ENCODE measurements at regions not wholly inside any gene's neighbourhood (a gene's known extent, or its start where the extent isn't known, plus 50 kb on each side); places are given as distances from the start of the nearest gene placed in this dataset.

DNA sequence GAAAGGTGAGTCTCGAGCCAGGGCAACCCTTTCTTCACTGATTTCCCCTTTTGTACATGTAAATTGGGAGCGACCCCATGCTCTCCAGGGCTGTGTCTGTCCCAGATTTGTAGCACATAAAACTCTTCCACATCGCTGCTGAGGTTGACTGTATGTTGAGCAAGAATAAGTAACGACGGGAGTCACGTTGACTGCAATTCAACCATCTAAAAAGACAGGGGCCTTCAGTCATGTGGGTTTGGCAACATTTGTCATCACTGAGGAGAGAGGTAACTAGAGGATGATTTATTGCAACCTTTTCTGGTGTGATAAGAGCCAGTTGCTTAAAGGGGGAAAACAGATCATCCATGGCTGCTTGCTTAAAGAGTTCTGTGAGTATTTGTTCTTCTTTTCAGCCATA, 159.4 kb upstream of the SULF2 start:
- intact Hi-C loops (cut with micrococcal nuclease): no loop called here
- no peak overlapping the region for H3K4me3 Mint-ChIP-seq
- no peaks in the 10 kb centered on the region for H3K27me3 Mint-ChIP-seq
- no peak for DNase-seq
- H3K9me3 Mint-ChIP-seq: no peaks in the 10 kb centered on the region
- H3K27ac Mint-ChIP-seq: no peak overlapping the region
- H3K4me1 Mint-ChIP-seq (ENCODE audit: low read depth): no peaks in the 10 kb centered on the region
- ChIA-PET POLR2A (no interaction called here), CTCF (no interaction called here)
- no peaks in the 10 kb centered on the region for H3K36me3 Mint-ChIP-seq

DNA sequence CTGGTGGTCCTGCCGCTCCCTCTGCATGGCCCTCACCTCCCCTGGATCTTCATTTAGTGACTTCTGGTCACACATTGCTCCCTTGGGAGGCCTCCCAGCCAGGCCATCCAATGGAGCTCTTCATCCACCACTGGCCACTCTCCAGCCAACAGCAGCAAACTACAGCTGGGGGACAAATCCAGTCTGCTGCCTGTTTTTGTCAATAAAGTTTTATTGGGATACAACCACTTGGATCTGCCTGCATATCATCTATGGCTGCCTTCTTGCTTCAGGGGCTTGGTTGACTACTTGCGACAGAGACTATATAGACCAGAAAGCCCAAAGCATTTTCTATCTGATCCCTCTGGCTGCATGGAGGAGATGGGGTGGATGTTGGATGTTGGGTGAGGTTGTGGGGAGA, 156.6 kb upstream of the SULF2 start:
- no peaks in the 10 kb centered on the region for H3K4me1 Mint-ChIP-seq (ENCODE audit: low read depth)
- intact Hi-C loops (cut with micrococcal nuclease): no loop called here
- ChIA-PET CTCF (no interaction called here), POLR2A (no interaction called here)
- no peak overlapping the region for H3K4me3 Mint-ChIP-seq
- no peaks in the 10 kb centered on the region for H3K27me3 Mint-ChIP-seq
- H3K27ac Mint-ChIP-seq: no peak overlapping the region
- no peaks in the 10 kb centered on the region for H3K9me3 Mint-ChIP-seq
- H3K36me3 Mint-ChIP-seq: no peaks in the 10 kb centered on the region
- no peak for DNase-seq

DNA sequence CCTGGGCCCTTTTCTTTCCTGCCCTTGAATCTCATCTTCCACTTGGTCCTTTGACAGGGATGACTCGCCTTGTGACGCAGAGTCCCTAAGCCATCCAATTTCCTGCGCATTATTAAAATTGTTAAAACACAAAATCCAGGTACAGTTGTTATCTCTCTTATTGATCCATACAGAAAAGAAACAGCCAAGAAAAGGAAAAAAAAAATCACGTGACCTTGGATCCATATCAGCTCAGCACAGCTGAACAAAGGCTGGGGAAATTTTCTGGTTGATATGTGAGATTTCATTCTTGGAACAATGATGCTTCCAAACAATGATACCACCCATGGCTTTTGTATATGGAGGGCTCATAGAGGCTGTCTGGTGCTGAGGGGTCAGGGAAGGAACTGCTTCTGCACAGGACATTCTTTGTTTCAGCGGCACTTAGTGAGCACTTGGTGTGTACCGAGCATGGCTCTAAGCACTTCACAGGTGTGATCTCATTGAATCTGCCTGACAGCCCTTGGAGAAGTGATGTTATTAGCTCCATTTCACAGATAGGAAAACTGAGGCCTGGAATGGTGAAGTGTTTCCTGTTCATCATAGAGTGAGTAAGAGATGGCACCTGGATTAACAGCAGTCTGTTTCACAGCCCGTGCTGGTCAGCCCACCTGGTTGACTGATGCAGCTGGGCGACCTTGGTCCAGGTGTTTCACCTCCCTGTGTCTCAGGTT, 155.0 kb upstream of the SULF2 start:
- Mint-ChIP-seq H3K27me3 (peaks cover 3% of the 10 kb centered on the region), H3K4me1 (ENCODE audit: low read depth) (no peaks in the 10 kb centered on the region), H3K36me3 (no peaks in the 10 kb centered on the region), H3K27ac (no peak overlapping the region), H3K4me3 (no peak overlapping the region), H3K9me3 (no peaks in the 10 kb centered on the region)
- intact Hi-C loops (cut with micrococcal nuclease): no loop called here
- CTCF ChIA-PET: no interaction called here
- POLR2A ChIA-PET: no interaction called here
- no peak for DNase-seq

DNA sequence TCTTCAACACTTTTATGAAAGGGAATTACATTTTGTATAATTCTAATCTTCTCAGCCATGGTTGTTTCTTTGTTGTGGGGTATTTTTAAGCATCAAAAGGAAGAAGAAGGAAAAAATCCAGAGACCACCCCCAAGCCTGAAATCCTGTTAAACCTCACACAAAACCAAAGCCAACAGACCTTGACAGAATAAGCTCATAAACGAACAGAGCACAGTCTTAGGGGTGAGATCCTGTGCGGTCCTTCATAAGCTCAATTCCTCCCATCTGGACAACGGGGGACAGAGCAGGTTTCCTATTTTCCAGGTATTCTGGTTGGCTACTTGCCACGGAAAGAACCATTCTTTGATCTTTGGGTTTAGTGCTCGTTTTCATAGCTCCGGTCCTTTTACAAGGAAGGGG, 151.3 kb upstream of the SULF2 start:
- ChIA-PET POLR2A (no interaction called here), CTCF (no interaction called here)
- Mint-ChIP-seq H3K4me3 (no peak overlapping the region), H3K27me3 (peaks cover 9% of the 10 kb centered on the region), H3K27ac (no peak overlapping the region), H3K36me3 (no peaks in the 10 kb centered on the region), H3K9me3 (no peaks in the 10 kb centered on the region), H3K4me1 (ENCODE audit: low read depth) (no peaks in the 10 kb centered on the region)
- intact Hi-C loops (cut with micrococcal nuclease): no loop called here
- DNase-seq: no peak

DNA sequence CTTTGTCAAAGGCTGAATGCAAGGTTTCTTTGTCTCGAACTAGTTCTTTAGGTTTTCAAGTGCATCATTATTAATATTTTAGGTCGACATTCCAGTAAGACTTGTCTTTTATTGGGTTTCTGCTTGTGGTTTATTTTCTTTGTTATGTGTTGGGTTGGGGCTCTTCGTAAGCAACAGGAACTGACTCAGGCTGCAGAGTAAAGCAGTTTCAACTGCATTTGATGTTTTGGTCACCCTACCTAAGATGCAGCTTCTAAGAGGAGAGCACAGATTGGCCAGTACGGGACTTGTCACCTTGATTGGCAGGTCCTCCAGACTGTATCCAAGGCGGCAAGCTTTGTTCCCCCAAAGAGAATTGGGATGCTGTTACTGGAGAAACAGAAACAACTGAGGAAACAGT, 149.5 kb upstream of the SULF2 start:
- H3K27ac Mint-ChIP-seq: no peak overlapping the region
- no peak for DNase-seq
- H3K27me3 Mint-ChIP-seq: peaks cover 9% of the 10 kb centered on the region
- intact Hi-C loops (cut with micrococcal nuclease): no loop called here
- no peaks in the 10 kb centered on the region for H3K9me3 Mint-ChIP-seq
- no peak overlapping the region for H3K4me3 Mint-ChIP-seq
- H3K36me3 Mint-ChIP-seq: no peaks in the 10 kb centered on the region
- ChIA-PET CTCF (no interaction called here), POLR2A (no interaction called here)
- H3K4me1 Mint-ChIP-seq (ENCODE audit: low read depth): no peaks in the 10 kb centered on the region

DNA sequence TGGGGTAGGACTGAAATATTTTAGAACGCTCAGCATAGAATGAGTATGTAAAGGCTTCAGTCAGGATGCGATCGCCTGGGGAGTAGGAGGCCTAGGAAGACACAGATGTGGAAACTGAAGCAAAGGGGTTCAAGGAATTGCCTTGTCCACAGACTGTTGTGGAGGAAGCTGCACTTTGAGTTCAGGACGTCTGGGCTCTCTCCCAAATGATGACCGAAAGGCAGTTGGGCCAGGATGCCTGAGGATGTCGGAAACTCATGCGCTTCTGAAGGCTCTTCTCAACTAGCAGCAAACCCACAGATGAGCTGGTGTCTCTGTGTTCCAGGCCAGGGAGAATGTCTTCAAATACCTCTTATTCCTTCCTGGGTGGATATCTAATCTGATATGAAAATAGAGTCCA, 146.2 kb upstream of the SULF2 start:
- H3K27ac Mint-ChIP-seq: no peak overlapping the region
- no peaks in the 10 kb centered on the region for H3K9me3 Mint-ChIP-seq
- H3K4me1 Mint-ChIP-seq (ENCODE audit: low read depth): no peaks in the 10 kb centered on the region
- CTCF ChIA-PET: no interaction called here
- peaks cover 7% of the 10 kb centered on the region for H3K27me3 Mint-ChIP-seq
- no peak overlapping the region for H3K4me3 Mint-ChIP-seq
- H3K36me3 Mint-ChIP-seq: no peaks in the 10 kb centered on the region
- intact Hi-C loops (cut with micrococcal nuclease): no loop called here
- POLR2A ChIA-PET: no interaction called here
- DNase-seq: no peak

DNA sequence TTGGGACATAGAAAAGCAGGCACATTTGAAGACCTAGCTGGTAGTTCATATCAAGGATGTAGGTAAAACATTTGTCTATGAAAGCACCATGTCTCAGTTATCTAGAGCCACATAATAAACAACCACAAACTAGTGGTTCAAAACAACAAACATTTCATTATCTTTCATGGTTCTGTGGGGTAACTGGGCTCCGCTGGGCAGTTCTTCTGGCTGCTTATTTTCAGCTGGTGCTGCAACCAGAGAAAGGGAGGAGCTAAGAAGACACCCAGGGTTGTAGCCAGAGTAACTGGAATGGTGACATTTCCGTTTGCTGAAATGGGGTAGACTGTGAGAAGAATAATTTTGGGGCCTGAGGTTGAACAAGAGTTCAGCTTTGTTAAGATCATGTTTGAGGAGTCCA, 145.7 kb upstream of the SULF2 start:
- no peak for DNase-seq
- Mint-ChIP-seq H3K36me3 (no peaks in the 10 kb centered on the region), H3K4me3 (no peak overlapping the region), H3K27me3 (peaks cover 6% of the 10 kb centered on the region), H3K27ac (no peak overlapping the region), H3K4me1 (ENCODE audit: low read depth) (no peaks in the 10 kb centered on the region), H3K9me3 (no peaks in the 10 kb centered on the region)
- ChIA-PET POLR2A (no interaction called here), CTCF (no interaction called here)
- intact Hi-C loops (cut with micrococcal nuclease): no loop called here

DNA sequence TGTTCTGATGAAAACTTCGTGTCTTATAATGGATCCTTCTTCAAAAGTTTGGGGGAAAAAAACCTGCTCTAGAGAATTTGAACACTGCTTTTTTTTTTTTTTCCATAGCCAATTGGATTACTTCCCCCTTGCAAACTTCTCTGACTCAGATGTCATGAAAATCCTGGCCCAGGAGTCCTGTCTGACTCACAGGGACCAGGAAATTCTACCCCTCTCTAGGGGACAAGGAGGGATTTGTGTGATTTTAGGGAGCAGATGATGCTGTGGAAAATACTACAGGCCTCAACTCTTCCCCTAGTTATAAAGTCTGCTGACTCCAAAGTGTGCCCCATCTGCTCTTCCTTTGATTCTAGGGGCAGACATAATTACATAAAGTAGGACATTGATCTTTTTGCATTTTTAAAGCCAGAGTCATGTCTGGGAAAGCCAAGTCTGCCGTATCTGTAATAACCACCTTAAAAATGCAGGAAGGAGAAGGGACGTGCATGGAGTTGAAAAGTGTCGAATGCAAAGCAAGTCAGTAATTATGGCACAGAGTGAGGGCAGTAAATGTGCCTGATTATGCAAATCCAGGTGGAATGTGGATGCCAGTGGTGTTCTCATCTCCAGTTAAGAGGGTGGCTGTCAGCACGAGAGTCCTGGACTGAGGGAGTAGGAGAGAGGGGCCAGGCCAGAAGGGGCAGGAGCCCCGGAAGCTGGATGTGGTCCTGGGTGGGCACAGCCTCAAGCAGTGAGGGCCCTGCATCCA, 144.3 kb upstream of the SULF2 start:
- no peaks in the 10 kb centered on the region for H3K36me3 Mint-ChIP-seq
- intact Hi-C loops (cut with micrococcal nuclease): no loop called here
- no peaks in the 10 kb centered on the region for H3K4me1 Mint-ChIP-seq (ENCODE audit: low read depth)
- H3K4me3 Mint-ChIP-seq: no peak overlapping the region
- no peak for DNase-seq
- H3K27me3 Mint-ChIP-seq: peaks cover 11% of the 10 kb centered on the region
- H3K27ac Mint-ChIP-seq: no peak overlapping the region
- CTCF ChIA-PET: no interaction called here
- H3K9me3 Mint-ChIP-seq: no peaks in the 10 kb centered on the region
- POLR2A ChIA-PET: no interaction called here

DNA sequence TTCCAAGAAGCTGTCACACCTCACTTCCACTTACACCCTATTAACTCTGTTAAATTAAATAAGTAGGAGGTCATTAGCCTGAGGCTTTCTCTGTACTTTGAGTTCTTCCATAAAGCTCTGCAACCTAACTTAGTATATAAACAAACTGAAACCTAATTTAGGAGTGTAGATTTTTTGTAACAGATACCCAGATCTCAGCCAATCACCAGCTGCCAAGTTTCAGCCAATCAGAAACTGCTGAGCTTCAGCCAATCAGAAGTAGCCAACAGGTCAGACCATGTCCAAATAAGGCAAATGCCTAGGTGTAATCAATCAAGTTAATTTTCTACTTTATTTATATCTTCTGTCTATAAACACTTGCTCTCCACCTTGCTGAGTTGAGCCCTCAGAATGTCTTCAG, 142.7 kb upstream of the SULF2 start:
- CTCF ChIA-PET: no interaction called here
- no peaks in the 10 kb centered on the region for H3K4me1 Mint-ChIP-seq (ENCODE audit: low read depth)
- H3K27ac Mint-ChIP-seq: no peak overlapping the region
- POLR2A ChIA-PET: no interaction called here
- no peaks in the 10 kb centered on the region for H3K9me3 Mint-ChIP-seq
- intact Hi-C loops (cut with micrococcal nuclease): no loop called here
- no peak overlapping the region for H3K4me3 Mint-ChIP-seq
- H3K36me3 Mint-ChIP-seq: no peaks in the 10 kb centered on the region
- no peak for DNase-seq
- H3K27me3 Mint-ChIP-seq: peaks cover 13% of the 10 kb centered on the region

DNA sequence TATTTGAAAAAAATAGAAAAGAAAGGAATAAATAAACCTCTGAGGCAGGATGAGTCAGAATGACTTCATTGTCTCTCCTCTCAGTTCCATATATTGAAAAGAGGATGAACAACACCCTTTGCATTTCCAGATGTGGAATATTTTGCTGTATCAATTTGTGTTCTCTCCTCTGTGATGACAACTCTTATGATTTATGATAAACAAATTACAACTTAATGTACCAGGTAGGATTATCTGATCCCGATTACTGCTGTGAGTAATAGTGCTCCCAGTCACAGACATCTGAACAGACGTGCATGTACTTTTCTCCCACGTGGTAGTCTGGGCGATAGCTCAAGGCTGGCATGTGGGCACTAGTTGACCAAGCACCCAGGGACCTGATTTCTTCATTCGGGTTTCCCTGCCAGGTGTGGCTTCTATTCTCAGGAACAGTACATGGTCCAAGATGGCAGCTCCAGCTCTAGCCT, 142.1 kb upstream of the SULF2 start:
- Mint-ChIP-seq H3K9me3 (no peaks in the 10 kb centered on the region), H3K36me3 (no peaks in the 10 kb centered on the region), H3K27me3 (peaks cover 16% of the 10 kb centered on the region), H3K4me3 (no peak overlapping the region), H3K4me1 (ENCODE audit: low read depth) (no peaks in the 10 kb centered on the region), H3K27ac (no peak overlapping the region)
- no peak for DNase-seq
- CTCF ChIA-PET: interaction anchor here (0.9 kb wide), 1 partner anchor 693 kb away, joined by 3 read pairs; no protein-coding TSS in a partner anchor
- intact Hi-C loops (cut with micrococcal nuclease): no loop called here
- POLR2A ChIA-PET: no interaction called here

DNA sequence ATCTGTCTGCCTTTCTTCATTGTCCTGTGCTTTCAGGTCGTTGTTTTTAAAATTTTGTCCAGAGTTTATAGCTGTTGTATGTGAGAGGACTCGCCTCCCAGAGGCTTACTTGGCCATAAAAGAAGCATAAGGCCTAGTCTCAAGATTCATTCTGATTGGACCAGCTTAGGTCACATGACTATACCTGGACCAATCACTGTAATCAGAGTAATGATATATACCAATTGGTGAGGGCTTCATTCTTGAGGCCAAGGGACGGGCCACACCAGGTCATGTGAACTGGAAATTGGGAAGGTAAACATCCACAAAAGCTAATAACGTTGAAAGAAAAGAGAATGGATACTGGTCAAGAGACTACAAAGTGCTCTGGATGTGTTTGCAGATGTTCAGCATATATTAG, 141.4 kb upstream of the SULF2 start:
- POLR2A ChIA-PET: no interaction called here
- CTCF ChIA-PET: interaction anchor here (0.9 kb wide), 1 partner anchor 693 kb away, joined by 3 read pairs; no protein-coding TSS in a partner anchor
- H3K36me3 Mint-ChIP-seq: no peaks in the 10 kb centered on the region
- H3K4me1 Mint-ChIP-seq (ENCODE audit: low read depth): no peaks in the 10 kb centered on the region
- DNase-seq: no peak
- H3K27ac Mint-ChIP-seq: no peak overlapping the region
- peaks cover 19% of the 10 kb centered on the region for H3K27me3 Mint-ChIP-seq
- no peaks in the 10 kb centered on the region for H3K9me3 Mint-ChIP-seq
- H3K4me3 Mint-ChIP-seq: no peak overlapping the region
- intact Hi-C loops (cut with micrococcal nuclease): no loop called here

DNA sequence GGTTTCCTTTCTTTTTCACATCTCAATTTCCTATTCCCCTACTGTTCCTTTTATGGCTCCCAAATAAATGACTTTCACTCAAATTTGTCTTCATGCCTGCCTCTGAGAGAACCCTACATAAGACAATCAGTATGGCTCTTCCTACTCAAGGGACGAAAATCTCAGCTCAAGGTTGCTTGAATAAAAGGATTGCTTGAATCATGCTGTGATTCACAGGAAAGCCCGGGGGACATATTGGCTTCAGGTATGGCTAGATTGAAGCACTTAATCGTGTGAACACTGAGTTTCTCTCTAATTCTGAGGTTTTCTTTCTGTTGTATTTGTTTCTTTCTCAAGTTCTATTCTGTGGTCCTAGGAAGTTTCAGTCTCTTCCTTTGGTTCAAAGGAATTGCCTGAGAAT, 140.3 kb upstream of the SULF2 start:
- H3K27me3 Mint-ChIP-seq: peaks cover 24% of the 10 kb centered on the region
- no peak overlapping the region for H3K4me3 Mint-ChIP-seq

DNA sequence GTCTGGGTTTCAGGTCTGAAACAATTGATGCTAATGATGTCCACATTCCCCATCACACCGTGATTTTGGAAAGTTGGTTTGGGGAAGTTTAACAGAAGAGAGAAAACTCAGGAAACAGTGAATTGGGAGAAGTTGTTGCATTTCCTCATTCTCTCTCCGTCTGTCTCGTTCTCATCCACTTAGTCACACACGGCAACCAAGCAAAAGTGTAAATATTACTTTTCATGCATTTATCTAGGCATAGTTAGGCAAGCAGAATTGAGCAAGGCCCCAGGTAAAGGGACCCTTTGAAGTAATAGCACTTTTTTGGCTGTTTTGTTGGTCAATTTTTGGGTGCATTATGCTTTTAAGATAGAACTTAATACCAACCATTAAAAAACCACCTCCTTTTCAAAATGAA, 137.0 kb upstream of the SULF2 start:
- Mint-ChIP-seq H3K4me3 (no peak overlapping the region), H3K36me3 (no peaks in the 10 kb centered on the region), H3K4me1 (ENCODE audit: low read depth) (no peaks in the 10 kb centered on the region), H3K27me3 (peaks cover 26% of the 10 kb centered on the region), H3K9me3 (peaks cover 13% of the 10 kb centered on the region), H3K27ac (no peak overlapping the region)
- intact Hi-C loops (cut with micrococcal nuclease): no loop called here
- no peak for DNase-seq
- ChIA-PET POLR2A (no interaction called here), CTCF (no interaction called here)

More for the DNA sequence above, 140.3 kb upstream of the SULF2 start:
- no peaks in the 10 kb centered on the region for H3K4me1 Mint-ChIP-seq (ENCODE audit: low read depth)
- POLR2A ChIA-PET: no interaction called here
- no peak for DNase-seq
- no peak overlapping the region for H3K27ac Mint-ChIP-seq
- CTCF ChIA-PET: interaction anchor here (0.6 kb wide), 1 partner anchor 15 kb away, joined by 3 read pairs; no protein-coding TSS in a partner anchor
- H3K36me3 Mint-ChIP-seq: no peaks in the 10 kb centered on the region
- no peaks in the 10 kb centered on the region for H3K9me3 Mint-ChIP-seq
- intact Hi-C loops (cut with micrococcal nuclease): no loop called here

Data from activated CD4-positive, alpha-beta memory T cell treated with anti-CD3 and anti-CD28 coated beads for 36 hours (primary cell).